ENCODE measurements at regions not wholly inside any gene's neighbourhood (a gene's known extent, or its start where the extent isn't known, plus 50 kb on each side); places are given as distances from the start of the nearest gene placed in this dataset.
"Not testable (repeated sequence)": the region's sequence is repeated elsewhere in the genome, so short reads cannot be mapped to it uniquely, and the experiment has no call there.

GRCh38 chr22:22753526-22754267 lies 109.3 kb downstream of the GGTLC2 start:
- peak; percentile 78 for TF ChIP-seq CTCF (IDR thresholded peaks at IDR 0.05; ENCODE audit: low read depth, low read length)
- H3K4me3 ChIP-seq (ENCODE audit: low read depth, low read length), result no peak overlapping the region
- peak; percentile 3 for DNase-seq (ENCODE audit: low read depth, low spot score)
- in situ Hi-C loops (cut with HindIII; ENCODE audit: low sequenced_read_pairs), result no loop called here

GRCh38 chr22:22754268-22754657 lies 109.8 kb downstream of the GGTLC2 start:
- in situ Hi-C loops (cut with HindIII; ENCODE audit: low sequenced_read_pairs), result no loop called here
- H3K4me3 ChIP-seq (ENCODE audit: low read depth, low read length), result no peak overlapping the region
- DNase-seq (ENCODE audit: low read depth, low spot score), result no peak
- TF ChIP-seq CTCF (IDR thresholded peaks at IDR 0.05; ENCODE audit: low read depth, low read length), result no peak

GRCh38 chr22:22754961-22755777 lies 110.8 kb downstream of the GGTLC2 start:
- H3K4me3 ChIP-seq (ENCODE audit: low read depth, low read length), result no peak overlapping the region
- in situ Hi-C loops (cut with HindIII; ENCODE audit: low sequenced_read_pairs), result no loop called here
- DNase-seq (ENCODE audit: low read depth, low spot score), result no peak
- TF ChIP-seq CTCF (IDR thresholded peaks at IDR 0.05; ENCODE audit: low read depth, low read length), result no peak

GRCh38 chr22:22755778-22756100 lies 111.3 kb downstream of the GGTLC2 start:
- in situ Hi-C loops (cut with HindIII; ENCODE audit: low sequenced_read_pairs), result no loop called here
- no peak overlapping the region for H3K4me3 ChIP-seq (ENCODE audit: low read depth, low read length)
- DNase-seq (ENCODE audit: low read depth, low spot score), result no peak
- no peak for TF ChIP-seq CTCF (IDR thresholded peaks at IDR 0.05; ENCODE audit: low read depth, low read length)

- in situ Hi-C loops (cut with HindIII; ENCODE audit: low sequenced_read_pairs), result no loop called here
- H3K4me3 ChIP-seq (ENCODE audit: low read depth, low read length), result no peak overlapping the region
- no peak for DNase-seq (ENCODE audit: low read depth, low spot score)
- TF ChIP-seq CTCF (IDR thresholded peaks at IDR 0.05; ENCODE audit: low read depth, low read length), result no peak
These were observed 111.7 kb downstream of the GGTLC2 start for GRCh38 chr22:22756109-22756508.

GRCh38 chr22:22756551-22757201 lies 112.3 kb downstream of the GGTLC2 start:
- in situ Hi-C loops (cut with HindIII; ENCODE audit: low sequenced_read_pairs); DNase-seq (ENCODE audit: low read depth, low spot score); H3K4me3 ChIP-seq (ENCODE audit: low read depth, low read length): not testable (repeated sequence)

GRCh38 chr22:22758101-22758807 lies 113.8 kb downstream of the GGTLC2 start:
- H3K4me3 ChIP-seq (ENCODE audit: low read depth, low read length); in situ Hi-C loops (cut with HindIII; ENCODE audit: low sequenced_read_pairs); DNase-seq (ENCODE audit: low read depth, low spot score): not testable (repeated sequence)
